Effector memory CD8-positive, alpha-beta T cell (primary cell): ENCODE measurements at regions not wholly inside any gene's neighbourhood (a gene's known extent, or its start where the extent isn't known, plus 50 kb on each side); places are given as distances from the start of the nearest gene placed in this dataset.
A peak's percentile ranks its signal among the peaks of the same experiment; 100 is the strongest.

Experiments used
- ATAC-seq: fragments of 150-1000 bp; cut with Tn5 transposase; replicated peaks from 2 replicates; pipeline ENCODE4 v1.10.0; 2021; ENCODE audit warnings: mild to moderate bottlenecking, moderate library complexity
- DNase-seq, 3 experiments: peaks; one replicate each; pipeline ENCODE4 v3.0.0; 2021
- H3K27ac Mint-ChIP-seq, 2 donors: one replicate each; pipeline ENCODE4 v1.8.0; 2022; ENCODE audit warnings: mild to moderate bottlenecking in 2 of 2, mixed read lengths in 2 of 2, moderate library complexity in 2 of 2
- H3K27me3 Mint-ChIP-seq, 2 donors: one replicate each; pipeline ENCODE4 v1.8.0; 2022; ENCODE audit warnings: mixed read lengths in 2 of 2
- H3K36me3 Mint-ChIP-seq: one replicate; pipeline ENCODE4 v1.8.0; 2022; ENCODE audit warnings: mild to moderate bottlenecking, moderate library complexity, mixed read lengths; ENCODE audit not compliant: insufficient read depth
- H3K4me1 Mint-ChIP-seq, 2 donors: one replicate each; pipeline ENCODE4 v1.8.0; 2022; ENCODE audit warnings: low read depth in 2 of 2, mixed read lengths in 2 of 2
- H3K4me3 Mint-ChIP-seq, 2 donors: one replicate each; pipeline ENCODE4 v1.8.0; 2022; ENCODE audit warnings: mild to moderate bottlenecking in 2 of 2, mixed read lengths in 2 of 2, moderate library complexity in 2 of 2
- H3K9me3 Mint-ChIP-seq, 2 donors: one replicate each; pipeline ENCODE4 v1.8.0; 2022; ENCODE audit warnings: mixed read lengths in 2 of 2

GRCh38 chrX:68914479-68914946 is 85.7 kb downstream of the EFNB1 start:
- Mint-ChIP-seq H3K9me3 (no peaks in the 10 kb centered on the region), H3K4me1 (peaks cover 0 to 4% of the 10 kb centered on the region in 2 donors), H3K4me3 (no peak overlapping the region), H3K27me3 (peaks cover 5 to 26% of the 10 kb centered on the region in 2 donors), H3K27ac (no peak overlapping the region), H3K36me3 (no peaks in the 10 kb centered on the region)
- no peak for DNase-seq
- no peak for ATAC-seq

GRCh38 chrX:68913249-68913547 is 84.4 kb downstream of the EFNB1 start:
- H3K4me1 Mint-ChIP-seq, result peaks cover 0 to 4% of the 10 kb centered on the region in 2 donors
- H3K36me3 Mint-ChIP-seq, result no peaks in the 10 kb centered on the region
- H3K9me3 Mint-ChIP-seq, result no peaks in the 10 kb centered on the region
- no peak overlapping the region for H3K4me3 Mint-ChIP-seq
- H3K27ac Mint-ChIP-seq, result no peak overlapping the region
- DNase-seq (no peak), ATAC-seq (no peak)
- peaks cover 5 to 26% of the 10 kb centered on the region in 2 donors for H3K27me3 Mint-ChIP-seq

- Mint-ChIP-seq H3K36me3 (no peaks in the 10 kb centered on the region), H3K27me3 (peaks cover 5 to 26% of the 10 kb centered on the region in 2 donors), H3K4me3 (no peak overlapping the region), H3K9me3 (no peaks in the 10 kb centered on the region), H3K4me1 (peaks cover 0 to 4% of the 10 kb centered on the region in 2 donors), H3K27ac (peak overlapping the region in 1 of 2 donors; percentile 70)
- ATAC-seq, result no peak
- DNase-seq, result no peak
Measured at GRCh38 chrX:68912113-68912512, 83.3 kb downstream of the EFNB1 start.

- H3K36me3 Mint-ChIP-seq, result no peaks in the 10 kb centered on the region
- H3K4me1 Mint-ChIP-seq, result peaks cover 0 to 4% of the 10 kb centered on the region in 2 donors
- H3K27ac Mint-ChIP-seq, result no peak overlapping the region
- no peaks in the 10 kb centered on the region for H3K9me3 Mint-ChIP-seq
- peaks cover 5 to 26% of the 10 kb centered on the region in 2 donors for H3K27me3 Mint-ChIP-seq
- DNase-seq (no peak), ATAC-seq (no peak)
- no peak overlapping the region for H3K4me3 Mint-ChIP-seq
Measured at GRCh38 chrX:68910731-68911428, 82.1 kb downstream of the EFNB1 start.

GRCh38 chrX:68909945-68910344 is 81.1 kb downstream of the EFNB1 start:
- Mint-ChIP-seq H3K4me1 (peaks cover 0 to 4% of the 10 kb centered on the region in 2 donors), H3K9me3 (no peaks in the 10 kb centered on the region), H3K4me3 (no peak overlapping the region), H3K27me3 (peaks cover 5 to 26% of the 10 kb centered on the region in 2 donors), H3K36me3 (no peaks in the 10 kb centered on the region), H3K27ac (no peak overlapping the region)
- DNase-seq (no peak), ATAC-seq (no peak)

GRCh38 chrX:68908071-68908470 is 79.2 kb downstream of the EFNB1 start:
- ATAC-seq, result no peak
- peaks cover under 1 to 18% of the 10 kb centered on the region in 2 donors for H3K27me3 Mint-ChIP-seq
- peaks cover 0 to 3% of the 10 kb centered on the region in 2 donors for H3K4me1 Mint-ChIP-seq
- no peak overlapping the region for H3K27ac Mint-ChIP-seq
- no peaks in the 10 kb centered on the region for H3K9me3 Mint-ChIP-seq
- H3K4me3 Mint-ChIP-seq, result no peak overlapping the region
- DNase-seq, result no peak
- H3K36me3 Mint-ChIP-seq, result no peaks in the 10 kb centered on the region

- Mint-ChIP-seq H3K27ac (no peak overlapping the region), H3K36me3 (no peaks in the 10 kb centered on the region), H3K9me3 (no peaks in the 10 kb centered on the region), H3K4me3 (no peak overlapping the region), H3K4me1 (no peaks in the 10 kb centered on the region), H3K27me3 (no peaks in the 10 kb centered on the region)
- ATAC-seq (no peak), DNase-seq (no peak)
Measured at GRCh38 chrX:68902706-68903504, 74.1 kb downstream of the EFNB1 start.

GRCh38 chrX:68901519-68901918 is 72.7 kb downstream of the EFNB1 start:
- H3K4me1 Mint-ChIP-seq, result no peaks in the 10 kb centered on the region
- H3K27ac Mint-ChIP-seq, result no peak overlapping the region
- DNase-seq, result no peak
- no peaks in the 10 kb centered on the region for H3K36me3 Mint-ChIP-seq
- no peaks in the 10 kb centered on the region for H3K9me3 Mint-ChIP-seq
- ATAC-seq, result no peak
- no peak overlapping the region for H3K4me3 Mint-ChIP-seq
- H3K27me3 Mint-ChIP-seq, result no peaks in the 10 kb centered on the region

- DNase-seq (no peak), ATAC-seq (no peak)
- no peaks in the 10 kb centered on the region for H3K9me3 Mint-ChIP-seq
- peaks cover 0 to 4% of the 10 kb centered on the region in 2 donors for H3K27me3 Mint-ChIP-seq
- no peak overlapping the region for H3K4me3 Mint-ChIP-seq
- no peak overlapping the region for H3K27ac Mint-ChIP-seq
- peaks cover 4% of the 10 kb centered on the region for H3K36me3 Mint-ChIP-seq
- no peaks in the 10 kb centered on the region for H3K4me1 Mint-ChIP-seq
Measured at GRCh38 chrX:68898598-68898997, 69.8 kb downstream of the EFNB1 start.

- Mint-ChIP-seq H3K9me3 (no peaks in the 10 kb centered on the region), H3K27ac (no peak overlapping the region), H3K4me3 (no peak overlapping the region), H3K4me1 (no peaks in the 10 kb centered on the region), H3K27me3 (peaks cover 0 to 4% of the 10 kb centered on the region in 2 donors), H3K36me3 (peaks cover 4% of the 10 kb centered on the region)
- ATAC-seq (no peak), DNase-seq (no peak)
Measured at GRCh38 chrX:68897118-68897945, 68.5 kb downstream of the EFNB1 start.

- Mint-ChIP-seq H3K36me3 (peaks cover 4% of the 10 kb centered on the region), H3K4me3 (no peak overlapping the region), H3K27ac (no peak overlapping the region), H3K27me3 (peaks cover 0 to 4% of the 10 kb centered on the region in 2 donors), H3K9me3 (no peaks in the 10 kb centered on the region), H3K4me1 (no peaks in the 10 kb centered on the region)
- no peak for ATAC-seq
- no peak for DNase-seq
Measured at GRCh38 chrX:68896581-68896980, 67.8 kb downstream of the EFNB1 start.

- peaks cover 4% of the 10 kb centered on the region for H3K36me3 Mint-ChIP-seq
- DNase-seq (no peak), ATAC-seq (no peak)
- H3K4me3 Mint-ChIP-seq, result no peak overlapping the region
- peaks cover 4% of the 10 kb centered on the region in 2 donors for H3K27me3 Mint-ChIP-seq
- H3K4me1 Mint-ChIP-seq, result no peaks in the 10 kb centered on the region
- H3K27ac Mint-ChIP-seq, result no peak overlapping the region
- no peaks in the 10 kb centered on the region for H3K9me3 Mint-ChIP-seq
Measured at GRCh38 chrX:68895778-68896177, 67.0 kb downstream of the EFNB1 start.

- H3K27ac Mint-ChIP-seq, result no peak overlapping the region
Measured at GRCh38 chrX:68895341-68895755, 66.5 kb downstream of the EFNB1 start.

More at GRCh38 chrX:68895341-68895755, 66.5 kb downstream of the EFNB1 start:
- Mint-ChIP-seq H3K27me3 (peaks cover 4 to 7% of the 10 kb centered on the region in 2 donors), H3K4me3 (no peak overlapping the region), H3K9me3 (no peaks in the 10 kb centered on the region), H3K4me1 (no peaks in the 10 kb centered on the region), H3K36me3 (peaks cover 4% of the 10 kb centered on the region)
- DNase-seq (no peak), ATAC-seq (no peak)
